GM18502 (cell line): ENCODE measurements at regions not wholly inside any gene's neighbourhood (a gene's known extent, or its start where the extent isn't known, plus 50 kb on each side); places are given as distances from the start of the nearest gene placed in this dataset.
A peak's percentile ranks its signal among the peaks of the same experiment; 100 is the strongest.

ENCODE experiments used
- ATAC-seq: cut with Tn5 transposase; IDR thresholded peaks from one replicate; pipeline ENCODE4 v1.9.1; 2021; ENCODE audit warnings: mild to moderate bottlenecking; ENCODE audit not compliant: unreplicated experiment, poor library complexity

DNA sequence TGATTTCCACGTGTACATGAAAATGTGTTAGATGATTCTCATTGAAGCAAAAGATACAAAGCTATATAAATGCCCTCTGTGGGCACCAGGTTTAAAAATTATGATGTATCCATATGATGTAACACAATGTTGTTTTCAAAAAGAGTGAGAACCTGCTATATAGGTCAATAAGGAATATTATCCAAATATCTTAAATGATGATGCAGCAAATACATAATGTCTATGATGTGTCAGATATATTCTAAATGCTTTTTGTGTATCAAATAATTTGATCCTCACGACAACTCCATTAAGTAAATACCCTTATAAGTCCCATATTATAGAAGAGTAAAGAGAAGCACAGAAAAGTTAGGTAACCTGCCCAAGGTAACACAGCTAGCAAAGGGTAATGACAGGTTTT is 393.0 kb upstream of the DCN start:
- no peak for ATAC-seq

DNA sequence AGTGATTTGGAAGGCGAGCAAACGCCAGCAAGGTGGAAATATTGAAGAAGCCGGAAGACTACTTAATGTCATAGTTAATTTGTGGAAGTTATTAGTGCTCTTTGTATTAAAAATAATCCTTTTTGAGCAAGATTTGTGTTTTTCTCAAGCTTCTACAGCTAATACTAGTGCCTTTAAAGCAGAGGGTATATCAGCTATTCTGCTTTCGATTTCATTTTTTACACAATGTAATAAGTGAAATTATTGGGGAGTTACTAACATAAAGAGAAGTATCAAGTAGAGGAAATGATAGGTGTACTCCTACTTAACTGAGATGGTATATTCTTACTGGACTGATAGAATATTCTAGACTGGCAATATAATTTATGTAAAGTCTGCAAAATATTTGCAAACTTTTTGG is 392.4 kb upstream of the DCN start:
- no peak for ATAC-seq

DNA sequence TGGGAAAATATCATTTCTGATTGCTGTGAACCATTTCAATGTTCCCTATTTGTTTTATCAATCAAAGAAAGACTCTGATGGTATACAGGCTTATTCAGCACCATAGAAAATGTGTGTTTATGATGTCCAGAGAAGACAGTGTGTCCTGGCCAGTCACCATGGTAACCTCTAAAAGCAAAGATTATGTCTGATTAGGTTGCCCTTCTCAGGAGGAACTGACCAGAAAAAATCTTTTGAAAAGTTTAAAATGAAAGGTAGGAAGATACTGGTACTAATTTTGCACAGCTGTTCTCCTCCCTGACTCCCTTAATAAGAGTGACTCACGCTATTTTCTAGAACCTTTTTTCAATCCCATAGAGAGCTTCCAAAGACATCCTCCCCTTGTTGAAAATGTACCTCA is 391.8 kb upstream of the DCN start:
- ATAC-seq, result no peak

DNA sequence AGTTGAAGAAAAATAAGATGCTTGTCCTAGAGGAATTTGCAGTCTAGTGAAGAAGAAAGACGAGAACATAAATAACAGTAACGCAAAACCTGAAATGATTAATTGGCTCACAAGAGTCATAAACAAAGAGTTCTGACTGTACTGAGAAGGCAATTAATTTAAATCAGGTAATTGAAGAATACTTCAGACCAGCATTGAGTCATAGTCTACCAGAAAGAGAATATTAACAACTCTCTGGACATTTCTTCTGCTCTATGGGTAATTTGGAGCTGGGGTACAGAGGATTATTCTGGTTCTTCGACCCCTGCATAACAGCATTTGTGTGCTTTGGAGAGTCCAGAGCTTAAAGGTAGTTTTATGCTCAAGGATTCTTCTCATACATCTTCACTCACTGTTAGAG is 390.3 kb upstream of the DCN start:
- no peak for ATAC-seq

DNA sequence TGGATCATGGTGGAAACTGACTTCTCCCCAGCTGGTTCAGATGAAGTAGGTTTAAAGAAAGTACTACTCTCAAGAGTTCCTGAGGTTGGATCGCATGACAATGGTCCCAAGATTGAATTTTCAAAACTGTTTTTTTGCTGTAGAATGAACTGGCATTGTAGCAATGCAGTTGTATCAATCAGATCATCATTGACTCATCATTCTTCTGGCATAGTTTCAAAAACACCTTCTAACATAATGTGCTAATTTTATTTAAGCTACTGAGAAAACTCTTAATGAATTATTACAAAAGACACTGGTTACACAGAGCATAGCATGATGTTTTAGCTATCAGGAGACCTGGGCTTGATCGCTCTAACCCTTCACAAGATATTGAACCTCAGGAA is 384.5 kb upstream of the DCN start:
- no peak for ATAC-seq

DNA sequence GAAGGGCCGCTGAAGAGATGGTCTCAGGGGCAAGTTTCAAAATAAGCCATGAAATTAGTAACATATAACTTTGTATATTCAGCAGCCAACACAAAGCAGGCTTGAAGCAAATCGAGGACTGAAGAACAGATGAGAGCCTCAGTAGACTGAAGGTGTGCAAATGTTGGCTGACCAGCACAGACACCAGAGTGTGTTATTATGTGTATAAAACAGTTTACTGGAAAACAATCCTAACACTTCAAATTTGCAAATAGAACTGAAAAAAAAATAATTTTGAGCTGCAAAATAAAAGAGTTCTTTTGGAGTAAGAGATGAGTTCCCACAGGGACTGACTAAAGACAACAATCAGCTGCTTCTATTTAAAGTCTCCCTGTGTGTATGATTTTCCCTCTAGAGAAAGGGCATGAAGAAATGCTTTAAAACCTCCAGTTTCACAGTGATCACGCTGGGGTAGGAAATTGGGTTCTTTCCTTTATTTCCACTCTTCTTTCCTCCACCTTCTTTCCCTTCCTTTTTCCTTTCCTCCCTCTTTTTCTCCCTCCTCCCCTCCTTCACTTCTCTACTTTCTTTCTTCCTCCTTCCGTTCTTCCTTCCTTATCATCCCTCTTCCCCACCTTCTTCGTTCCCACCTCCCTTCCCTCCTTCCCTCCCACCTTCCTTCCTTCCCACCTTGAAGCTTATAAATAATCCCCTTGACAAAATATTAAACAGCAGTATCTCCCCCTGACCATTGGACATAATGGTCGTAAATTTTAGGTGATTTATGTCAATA is 383.9 kb upstream of the DCN start:
- no peak for ATAC-seq

DNA sequence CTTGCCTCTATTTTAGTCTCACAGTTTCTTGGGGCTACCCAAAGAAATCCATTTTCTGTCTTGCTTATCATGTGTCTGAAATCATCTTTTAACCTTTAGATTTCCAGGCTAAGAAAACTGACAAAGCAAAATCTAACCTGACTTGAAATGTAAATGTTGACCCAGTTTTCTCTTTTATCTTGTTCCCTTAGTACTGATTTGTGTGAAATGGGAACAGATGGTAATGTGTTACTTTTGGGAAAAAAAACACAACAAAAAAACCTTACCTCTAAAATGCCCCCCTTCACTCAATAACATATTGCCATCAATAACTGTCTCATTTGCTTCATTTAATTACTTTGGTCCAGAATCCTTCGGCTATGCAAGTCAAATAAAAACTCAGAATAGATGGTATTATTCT is 383.2 kb upstream of the DCN start:
- ATAC-seq, result no peak

DNA sequence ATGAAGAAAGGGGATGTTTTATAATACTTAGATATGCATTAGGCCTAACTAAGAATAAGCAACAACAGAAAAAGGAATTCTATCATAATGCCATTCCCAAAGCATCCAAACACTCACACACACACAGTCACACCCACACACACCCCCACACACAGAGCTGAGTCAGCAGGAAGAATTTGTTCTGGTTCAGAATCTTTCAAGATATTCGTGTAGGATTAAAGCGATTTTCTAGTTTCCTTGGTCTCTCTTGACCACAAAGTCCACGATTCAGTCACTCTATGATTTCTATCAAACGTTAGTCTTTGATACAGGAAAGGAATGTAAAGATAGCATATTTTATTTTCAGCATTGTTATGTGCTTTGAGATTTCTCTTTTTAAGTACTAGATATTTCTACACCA is 382.6 kb upstream of the DCN start:
- ATAC-seq, result no peak

DNA sequence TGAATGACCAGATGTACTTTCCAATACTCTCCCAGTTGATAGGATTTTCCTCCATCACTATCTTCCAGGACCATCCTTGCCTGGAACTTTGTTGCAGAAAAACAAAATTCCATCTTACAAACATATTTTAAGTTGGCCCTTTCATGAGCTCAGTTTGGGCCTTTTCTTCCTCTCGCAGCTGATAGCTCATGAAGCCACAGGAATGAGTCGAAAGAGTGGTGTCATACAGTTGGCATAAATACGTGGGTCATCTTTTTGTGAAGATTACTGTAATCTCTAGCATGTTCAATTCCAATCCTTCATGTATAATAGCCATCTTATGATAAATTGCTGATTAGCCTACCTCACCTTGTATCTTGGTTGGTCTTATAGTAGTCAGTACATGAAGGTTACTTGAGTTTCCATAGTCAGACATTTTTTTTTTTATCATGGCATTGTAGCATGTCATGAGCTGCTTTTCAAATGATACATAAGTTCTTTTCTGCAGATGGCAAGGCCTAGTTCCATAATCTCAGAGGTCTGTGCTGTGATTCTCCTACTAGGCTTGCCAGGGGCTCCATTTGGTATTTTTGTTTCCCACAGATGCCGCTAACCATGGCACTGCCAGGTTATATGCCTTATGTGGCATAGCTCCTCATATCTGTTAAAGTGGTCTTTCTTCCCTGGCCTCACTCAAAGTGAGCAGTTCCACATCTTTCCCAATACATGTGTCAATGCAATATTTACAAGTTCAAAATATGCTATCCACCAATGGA is 380.6 kb upstream of the DCN start:
- no peak for ATAC-seq

DNA sequence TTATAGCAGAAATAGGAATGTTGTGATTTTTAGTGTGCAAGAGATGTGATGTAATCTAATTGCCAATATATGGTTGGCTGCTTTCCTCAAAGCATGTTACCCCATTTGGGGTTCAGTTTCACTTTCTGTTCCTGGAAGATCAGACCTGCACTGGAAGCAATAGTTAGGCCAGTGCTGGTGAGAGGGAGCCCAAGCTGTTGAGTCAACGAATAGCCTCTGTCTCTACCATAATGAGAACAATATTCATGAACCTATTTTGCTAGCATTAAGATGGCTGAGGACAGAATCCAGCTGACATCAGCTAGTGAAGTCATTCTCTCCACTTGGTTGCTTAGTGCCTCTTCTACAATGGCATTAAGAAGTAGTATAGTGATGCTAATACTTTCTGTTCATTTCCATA is 379.9 kb upstream of the DCN start:
- peak; percentile 89 for ATAC-seq

DNA sequence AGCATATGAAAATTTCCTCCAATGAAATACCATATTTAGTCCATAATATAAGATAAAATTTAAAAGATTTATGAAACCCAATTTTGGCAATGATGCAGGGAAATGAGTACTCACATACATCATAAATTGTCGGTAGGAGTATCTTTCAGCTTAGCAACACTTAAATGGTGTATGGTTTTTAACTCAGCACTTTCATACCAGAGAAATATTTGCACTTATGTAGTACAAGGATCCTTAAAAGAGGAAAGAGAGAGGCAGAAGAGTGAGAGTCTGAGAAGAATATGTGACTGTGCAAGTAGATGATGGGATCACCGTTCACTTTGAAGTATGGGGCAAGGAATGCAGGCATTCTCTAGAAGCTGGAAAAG is 379.3 kb upstream of the DCN start:
- ATAC-seq, result peak; percentile 12

DNA sequence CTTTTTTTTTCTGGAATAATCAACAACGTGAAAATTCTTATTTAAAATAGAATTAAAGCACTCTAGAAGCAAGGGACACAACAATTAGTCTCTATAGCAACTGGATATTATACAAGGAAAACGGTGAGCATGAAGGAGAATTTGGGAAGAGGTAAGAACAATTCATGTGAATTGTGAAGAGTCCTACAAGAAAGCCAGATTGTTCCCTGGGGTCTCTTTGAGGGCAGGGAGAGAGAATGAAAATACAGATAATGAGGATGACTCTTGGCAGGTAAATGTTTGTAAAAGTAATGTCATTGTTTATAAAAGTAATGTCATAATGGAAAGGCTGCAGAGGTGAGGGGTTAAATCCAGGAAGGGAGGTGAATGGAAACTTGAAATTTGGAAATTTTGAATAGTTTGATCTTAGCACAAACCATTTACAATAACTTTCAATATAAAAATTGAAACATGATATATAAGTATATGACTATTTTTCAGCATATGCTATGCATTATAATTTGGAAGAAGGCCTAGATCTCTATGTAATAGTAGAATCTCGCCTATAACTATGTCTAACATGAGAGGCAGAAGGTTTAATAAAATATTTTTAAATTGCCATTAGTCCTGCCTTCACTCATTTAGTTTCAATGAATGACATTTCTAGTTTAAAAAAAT is 378.8 kb upstream of the DCN start:
- no peak for ATAC-seq

DNA sequence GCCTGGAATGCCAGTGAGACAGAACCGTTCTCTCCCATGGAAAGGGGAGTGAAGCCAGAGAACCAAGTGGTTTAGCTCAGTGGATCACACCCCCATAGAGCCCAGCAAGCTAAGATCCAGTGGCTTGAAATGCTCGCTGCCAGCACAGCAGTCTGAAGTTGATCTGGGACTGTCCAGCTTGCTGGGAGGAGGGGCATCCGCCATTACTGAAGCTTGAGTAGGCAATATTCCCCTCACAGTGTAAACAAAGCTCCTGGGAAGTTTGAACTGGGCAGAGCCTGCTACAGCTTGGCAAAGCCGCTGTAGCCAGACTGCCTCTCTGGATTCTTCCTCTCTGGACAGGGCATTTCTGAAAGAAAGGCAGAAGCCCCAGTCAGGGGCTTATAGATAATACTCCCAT is 374.3 kb upstream of the DCN start:
- ATAC-seq, result no peak

DNA sequence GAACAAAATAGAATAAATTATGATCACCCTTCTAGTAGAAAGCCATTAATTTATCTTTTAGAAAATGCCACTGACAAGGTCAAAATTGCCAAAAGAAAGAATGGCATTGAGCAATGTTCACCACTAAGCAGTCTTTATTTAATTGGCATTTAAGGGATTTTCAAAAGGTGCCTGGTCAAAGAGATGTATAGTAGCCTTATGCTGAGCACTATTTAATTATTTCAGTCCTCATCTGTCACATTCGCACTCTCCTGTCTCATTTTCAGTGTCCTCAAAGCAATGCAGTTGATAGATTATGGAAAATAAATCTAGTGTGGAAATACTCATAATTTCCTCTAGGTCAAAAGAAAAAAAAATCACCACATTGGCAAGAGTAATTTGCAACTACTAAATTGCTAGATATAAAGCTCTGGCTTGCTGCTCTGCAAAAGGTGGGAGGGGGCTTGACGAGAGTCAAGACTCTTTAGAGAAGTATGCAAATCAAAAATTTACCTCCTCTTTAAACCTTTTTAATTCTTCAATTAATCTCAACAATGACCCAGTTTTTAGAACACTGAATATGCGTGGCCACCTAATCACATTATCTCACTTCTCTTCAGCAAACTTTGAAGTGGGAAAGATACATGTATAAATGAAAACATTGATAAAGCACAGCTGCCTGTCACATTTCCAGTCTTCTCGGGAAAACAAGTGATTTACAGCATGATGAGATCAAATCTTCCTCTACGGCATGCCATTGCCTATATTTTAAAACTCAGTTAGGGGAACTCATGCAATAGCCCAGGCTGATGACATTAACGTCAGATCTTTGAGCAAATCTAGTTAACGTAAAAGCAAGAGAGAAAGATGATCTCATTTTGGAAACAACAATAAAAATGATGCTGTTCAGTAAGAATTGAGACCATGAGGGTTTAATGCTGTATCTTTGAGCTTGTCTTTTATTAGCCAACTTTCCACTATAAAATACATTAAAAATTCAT is 373.1 kb upstream of the DCN start:
- ATAC-seq, result no peak

DNA sequence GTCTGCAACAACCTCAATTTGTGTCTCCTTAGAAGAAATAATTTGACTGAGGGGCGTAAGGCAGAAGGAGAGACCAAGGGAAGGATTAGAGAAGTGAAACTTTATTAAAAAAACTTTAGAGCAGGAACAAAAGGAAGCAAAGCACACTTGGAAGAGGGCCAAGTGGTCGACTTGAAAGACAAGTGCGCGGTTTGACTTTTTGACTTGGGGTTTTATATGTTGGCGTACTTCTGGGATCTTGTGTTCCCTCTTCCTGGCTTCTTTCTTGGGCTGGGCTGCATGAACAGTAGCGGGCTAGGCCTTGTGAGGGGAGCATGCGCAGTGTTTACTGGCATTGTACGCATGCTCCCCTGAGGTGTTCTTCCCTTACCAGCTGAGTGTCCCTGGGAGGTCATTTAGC is 369.3 kb upstream of the DCN start:
- ATAC-seq, result no peak

DNA sequence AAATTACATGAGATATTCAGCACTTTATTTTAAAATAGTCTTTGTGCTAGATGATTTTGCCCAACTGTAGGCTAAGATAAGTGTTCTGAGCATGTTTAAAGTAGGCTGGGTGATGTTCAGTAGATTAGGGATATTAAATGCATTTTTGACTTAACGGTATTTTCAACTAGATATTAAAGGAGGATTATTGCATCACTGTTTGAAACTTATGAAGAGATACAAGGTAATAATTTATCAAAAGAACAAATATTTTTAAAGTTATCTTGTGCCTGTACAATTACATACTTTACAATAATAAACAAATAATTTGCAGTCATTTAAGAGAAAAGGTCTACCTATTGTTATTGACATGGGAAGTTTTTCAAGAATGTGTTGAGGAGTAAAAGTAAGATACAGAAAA is 368.6 kb upstream of the DCN start:
- no peak for ATAC-seq

DNA sequence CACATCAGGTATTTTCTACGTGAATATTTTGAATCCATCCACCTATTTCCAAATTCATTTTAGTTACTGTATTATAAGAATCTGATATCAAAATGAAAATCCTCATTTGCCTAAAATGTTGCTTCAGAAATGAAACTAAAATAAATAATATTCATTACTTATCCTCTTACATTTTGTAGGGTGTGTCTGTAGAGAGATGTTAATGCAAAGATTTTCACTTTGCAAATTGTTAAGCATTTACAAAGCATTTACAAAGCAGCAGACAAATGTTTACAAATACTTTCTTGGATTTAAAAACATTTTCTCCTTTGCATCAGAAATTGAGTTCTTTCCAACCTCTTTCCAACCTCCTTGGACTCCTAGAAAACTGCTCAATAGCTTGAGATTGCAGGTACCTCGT is 360.0 kb upstream of the DCN start:
- no peak for ATAC-seq

DNA sequence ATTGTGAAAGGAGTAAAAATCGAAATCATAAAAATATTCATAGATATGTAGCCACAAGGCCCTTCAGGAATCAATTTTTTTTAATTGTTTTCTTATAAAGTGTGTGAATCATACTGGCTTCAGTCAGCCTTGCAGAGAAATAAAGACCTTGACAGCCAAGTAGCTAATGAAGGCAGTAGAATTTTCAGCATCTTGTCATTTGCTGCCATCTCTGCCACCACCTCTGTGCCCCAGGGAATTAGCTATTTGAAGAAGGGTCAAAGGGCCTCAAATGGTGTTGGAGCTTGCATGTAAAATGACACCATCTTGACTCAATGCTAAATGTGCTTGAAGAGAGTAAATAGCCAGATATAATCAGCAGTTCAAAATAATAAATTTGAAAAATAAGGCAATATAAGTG is 359.4 kb upstream of the DCN start:
- ATAC-seq, result no peak

DNA sequence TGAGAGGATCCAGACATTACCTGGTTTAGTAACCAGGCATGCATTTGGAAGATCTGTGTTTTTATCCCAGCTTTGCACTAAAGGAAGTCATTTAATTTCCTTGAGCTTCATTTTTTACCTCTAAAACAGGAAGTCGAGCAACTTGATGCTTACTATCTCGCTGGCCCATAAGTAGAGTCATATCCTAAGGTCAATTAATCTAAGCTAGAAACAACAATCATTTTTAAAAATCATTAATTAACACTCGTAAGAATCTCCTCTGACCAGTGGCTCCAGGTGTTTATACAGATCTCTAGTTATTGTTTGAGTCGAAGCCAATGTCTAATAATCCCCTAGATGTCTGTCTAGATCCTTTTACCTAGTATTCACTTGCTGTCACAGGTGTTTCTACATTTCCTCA is 355.8 kb upstream of the DCN start:
- ATAC-seq, result no peak

DNA sequence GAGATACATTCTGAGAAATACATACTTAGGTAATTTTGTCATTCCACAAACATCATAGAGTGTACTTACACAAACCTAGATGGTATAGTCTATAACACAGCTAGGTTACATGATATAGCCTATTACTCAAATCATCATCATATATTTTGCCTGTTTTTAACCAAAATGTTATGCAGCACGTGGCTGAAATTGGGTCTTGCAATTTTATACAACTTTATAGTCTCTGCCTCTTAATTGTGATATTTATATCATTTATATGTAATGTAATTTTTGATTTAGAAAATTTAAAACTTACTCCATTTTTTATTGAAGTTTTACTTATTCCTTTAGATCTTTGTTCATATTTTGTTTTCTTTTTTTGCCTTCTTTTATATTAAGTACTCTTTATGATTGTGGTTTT is 350.7 kb upstream of the DCN start:
- no peak for ATAC-seq

DNA sequence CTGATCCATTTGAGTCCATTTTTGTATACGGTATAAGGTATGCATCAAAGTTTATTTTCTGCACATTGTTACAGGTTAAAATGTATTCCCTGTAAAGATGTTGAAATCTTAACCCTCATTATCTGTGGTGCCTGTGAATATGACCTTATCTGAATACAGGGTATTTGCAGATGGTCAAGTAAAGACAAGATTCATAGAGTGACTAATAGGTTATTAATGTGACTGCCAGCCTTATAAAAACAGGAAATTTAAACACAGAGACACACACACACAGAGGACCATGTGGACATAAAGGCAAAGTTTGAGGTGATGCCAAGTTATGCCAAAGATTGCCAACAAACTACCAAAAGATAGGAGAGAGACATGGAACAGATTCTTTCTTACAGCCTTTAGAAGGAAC is 347.2 kb upstream of the DCN start:
- no peak for ATAC-seq
